ENCODE measurements at regions not wholly inside any gene's neighbourhood (a gene's known extent, or its start where the extent isn't known, plus 50 kb on each side); places are given as distances from the start of the nearest gene placed in this dataset.

DNA sequence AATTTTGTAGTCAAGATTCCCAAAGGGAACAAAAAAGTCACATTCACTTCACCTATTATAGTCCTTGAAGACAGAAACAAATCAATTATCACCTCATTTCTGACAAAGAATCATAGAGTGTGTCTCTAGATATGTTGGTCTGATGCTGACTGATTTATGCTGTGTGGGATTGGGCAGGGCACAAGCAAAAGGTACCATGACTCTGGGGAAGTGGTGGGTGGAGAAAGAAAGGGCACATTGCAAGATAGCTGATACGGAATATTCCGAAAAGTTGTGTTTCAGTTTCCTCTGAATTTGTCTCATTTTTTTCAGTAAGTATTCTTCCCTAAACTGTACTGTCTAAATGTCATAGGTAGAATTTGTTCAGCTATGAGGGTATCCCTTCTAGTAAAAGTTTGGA is 268.0 kb downstream of the MREG start:
- POLR2A ChIA-PET, result no interaction called here
- Mint-ChIP-seq H3K4me3 (no peak overlapping the region), H3K27ac (no peak overlapping the region), H3K4me1 (no peaks in the 10 kb centered on the region), H3K27me3 (ENCODE audit: low read depth) (no peaks in the 10 kb centered on the region), H3K36me3 (no peaks in the 10 kb centered on the region), H3K9me3 (no peaks in the 10 kb centered on the region; the same call in 1 of the 2 replicates)
- no peak for TF ChIP-seq OVOL2 (CRISPR knock-in tag; IDR thresholded peaks at IDR 0.05; ENCODE audit: borderline replicate concordance)
- TF ChIP-seq, protein P1, sequence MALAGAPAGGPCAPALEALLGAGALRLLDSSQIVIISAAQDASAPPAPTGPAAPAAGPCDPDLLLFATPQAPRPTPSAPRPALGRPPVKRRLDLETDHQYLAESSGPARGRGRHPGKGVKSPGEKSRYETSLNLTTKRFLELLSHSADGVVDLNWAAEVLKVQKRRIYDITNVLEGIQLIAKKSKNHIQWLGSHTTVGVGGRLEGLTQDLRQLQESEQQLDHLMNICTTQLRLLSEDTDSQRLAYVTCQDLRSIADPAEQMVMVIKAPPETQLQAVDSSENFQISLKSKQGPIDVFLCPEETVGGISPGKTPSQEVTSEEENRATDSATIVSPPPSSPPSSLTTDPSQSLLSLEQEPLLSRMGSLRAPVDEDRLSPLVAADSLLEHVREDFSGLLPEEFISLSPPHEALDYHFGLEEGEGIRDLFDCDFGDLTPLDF (CRISPR knock-in tag; IDR thresholded peaks at IDR 0.05), result no peak
- no peak for TF ChIP-seq FOXK1 (CRISPR knock-in tag; IDR thresholded peaks at IDR 0.05)
- TF ChIP-seq, protein P2, sequence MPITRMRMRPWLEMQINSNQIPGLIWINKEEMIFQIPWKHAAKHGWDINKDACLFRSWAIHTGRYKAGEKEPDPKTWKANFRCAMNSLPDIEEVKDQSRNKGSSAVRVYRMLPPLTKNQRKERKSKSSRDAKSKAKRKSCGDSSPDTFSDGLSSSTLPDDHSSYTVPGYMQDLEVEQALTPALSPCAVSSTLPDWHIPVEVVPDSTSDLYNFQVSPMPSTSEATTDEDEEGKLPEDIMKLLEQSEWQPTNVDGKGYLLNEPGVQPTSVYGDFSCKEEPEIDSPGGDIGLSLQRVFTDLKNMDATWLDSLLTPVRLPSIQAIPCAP (CRISPR knock-in tag; IDR thresholded peaks at IDR 0.05), result no peak
- no peak for TF ChIP-seq GTF2I (CRISPR knock-in tag; conservative IDR thresholded peaks at IDR 0.05)
- TF ChIP-seq ATF1 (CRISPR knock-in tag; IDR thresholded peaks at IDR 0.05), result no peak
- no peak for TF ChIP-seq CBFB (CRISPR knock-in tag; IDR thresholded peaks at IDR 0.05; ENCODE audit: low read depth)
- TF ChIP-seq NR3C1 (CRISPR knock-in tag; conservative IDR thresholded peaks at IDR 0.05; ENCODE audit: low read depth), result no peak
- TF ChIP-seq, protein P3, sequence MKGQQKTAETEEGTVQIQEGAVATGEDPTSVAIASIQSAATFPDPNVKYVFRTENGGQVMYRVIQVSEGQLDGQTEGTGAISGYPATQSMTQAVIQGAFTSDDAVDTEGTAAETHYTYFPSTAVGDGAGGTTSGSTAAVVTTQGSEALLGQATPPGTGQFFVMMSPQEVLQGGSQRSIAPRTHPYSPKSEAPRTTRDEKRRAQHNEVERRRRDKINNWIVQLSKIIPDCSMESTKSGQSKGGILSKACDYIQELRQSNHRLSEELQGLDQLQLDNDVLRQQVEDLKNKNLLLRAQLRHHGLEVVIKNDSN (CRISPR knock-in tag; IDR thresholded peaks at IDR 0.05), result no peak
- TF ChIP-seq, protein P4, sequence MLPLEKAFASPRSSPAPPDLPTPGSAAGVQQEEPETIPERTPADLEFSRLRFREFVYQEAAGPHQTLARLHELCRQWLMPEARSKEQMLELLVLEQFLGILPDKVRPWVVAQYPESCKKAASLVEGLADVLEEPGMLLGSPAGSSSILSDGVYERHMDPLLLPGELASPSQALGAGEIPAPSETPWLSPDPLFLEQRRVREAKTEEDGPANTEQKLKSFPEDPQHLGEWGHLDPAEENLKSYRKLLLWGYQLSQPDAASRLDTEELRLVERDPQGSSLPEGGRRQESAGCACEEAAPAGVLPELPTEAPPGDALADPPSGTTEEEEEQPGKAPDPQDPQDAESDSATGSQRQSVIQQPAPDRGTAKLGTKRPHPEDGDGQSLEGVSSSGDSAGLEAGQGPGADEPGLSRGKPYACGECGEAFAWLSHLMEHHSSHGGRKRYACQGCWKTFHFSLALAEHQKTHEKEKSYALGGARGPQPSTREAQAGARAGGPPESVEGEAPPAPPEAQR (CRISPR knock-in tag; IDR thresholded peaks at IDR 0.05), result no peak
- TF ChIP-seq SP1 (CRISPR knock-in tag; conservative IDR thresholded peaks at IDR 0.05), result no peak
- no peak for TF ChIP-seq ZNF232 (CRISPR knock-in tag; IDR thresholded peaks at IDR 0.05)
- TF ChIP-seq, protein P5, sequence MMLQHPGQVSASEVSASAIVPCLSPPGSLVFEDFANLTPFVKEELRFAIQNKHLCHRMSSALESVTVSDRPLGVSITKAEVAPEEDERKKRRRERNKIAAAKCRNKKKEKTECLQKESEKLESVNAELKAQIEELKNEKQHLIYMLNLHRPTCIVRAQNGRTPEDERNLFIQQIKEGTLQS (CRISPR knock-in tag; conservative IDR thresholded peaks at IDR 0.05), result no peak
- DNase-seq (ENCODE audit: low spot score), result no peak
- ATAC-seq, result no peak
- CTCF ChIA-PET, result no interaction called here

DNA sequence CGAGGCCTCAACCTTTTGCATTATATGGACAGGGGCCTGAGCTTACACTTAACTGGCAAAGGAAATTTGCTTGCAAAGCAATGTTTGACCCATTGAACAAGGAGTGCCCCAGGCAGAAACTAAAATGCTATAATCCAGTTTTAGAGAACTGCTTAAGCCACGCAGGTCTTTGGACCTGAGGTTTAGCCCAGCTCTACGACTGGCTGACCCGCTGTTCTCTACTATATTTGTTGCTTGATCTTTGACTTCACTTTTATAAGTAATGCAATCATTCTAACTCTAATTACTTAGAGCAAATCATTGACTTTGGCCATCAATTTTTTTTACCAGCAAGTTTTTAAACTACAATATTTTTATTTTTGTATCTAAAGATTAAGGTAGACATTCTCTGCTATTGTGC is 268.8 kb downstream of the MREG start:
- no peak for ATAC-seq
- ChIA-PET POLR2A (no interaction called here), CTCF (no interaction called here)

More for the DNA sequence above, 268.8 kb downstream of the MREG start:
- Mint-ChIP-seq H3K36me3 (no peaks in the 10 kb centered on the region), H3K4me3 (no peak overlapping the region), H3K9me3 (no peaks in the 10 kb centered on the region; the same call in 1 of the 2 replicates), H3K4me1 (no peaks in the 10 kb centered on the region), H3K27me3 (ENCODE audit: low read depth) (no peaks in the 10 kb centered on the region), H3K27ac (no peak overlapping the region)
- DNase-seq (ENCODE audit: low spot score), result no peak
- TF ChIP-seq, protein P2 (CRISPR knock-in tag; IDR thresholded peaks at IDR 0.05), result no peak
- TF ChIP-seq GTF2I (CRISPR knock-in tag; conservative IDR thresholded peaks at IDR 0.05), result no peak
- TF ChIP-seq, protein P6, sequence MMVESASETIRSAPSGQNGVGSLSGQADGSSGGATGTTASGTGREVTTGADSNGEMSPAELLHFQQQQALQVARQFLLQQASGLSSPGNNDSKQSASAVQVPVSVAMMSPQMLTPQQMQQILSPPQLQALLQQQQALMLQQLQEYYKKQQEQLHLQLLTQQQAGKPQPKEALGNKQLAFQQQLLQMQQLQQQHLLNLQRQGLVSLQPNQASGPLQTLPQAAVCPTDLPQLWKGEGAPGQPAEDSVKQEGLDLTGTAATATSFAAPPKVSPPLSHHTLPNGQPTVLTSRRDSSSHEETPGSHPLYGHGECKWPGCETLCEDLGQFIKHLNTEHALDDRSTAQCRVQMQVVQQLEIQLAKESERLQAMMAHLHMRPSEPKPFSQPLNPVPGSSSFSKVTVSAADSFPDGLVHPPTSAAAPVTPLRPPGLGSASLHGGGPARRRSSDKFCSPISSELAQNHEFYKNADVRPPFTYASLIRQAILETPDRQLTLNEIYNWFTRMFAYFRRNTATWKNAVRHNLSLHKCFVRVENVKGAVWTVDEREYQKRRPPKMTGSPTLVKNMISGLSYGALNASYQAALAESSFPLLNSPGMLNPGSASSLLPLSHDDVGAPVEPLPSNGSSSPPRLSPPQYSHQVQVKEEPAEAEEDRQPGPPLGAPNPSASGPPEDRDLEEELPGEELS (CRISPR knock-in tag; IDR thresholded peaks at IDR 0.05), result no peak
- TF ChIP-seq MXD4 (CRISPR knock-in tag; IDR thresholded peaks at IDR 0.05; ENCODE audit: borderline replicate concordance), result no peak
- TF ChIP-seq TEAD4 (CRISPR knock-in tag; IDR thresholded peaks at IDR 0.05), result no peak
- TF ChIP-seq EMX1 (CRISPR knock-in tag; IDR thresholded peaks at IDR 0.05), result no peak
- TF ChIP-seq CREM (CRISPR knock-in tag; IDR thresholded peaks at IDR 0.05), result no peak
- no peak for TF ChIP-seq RORB (CRISPR knock-in tag; IDR thresholded peaks at IDR 0.05)
